ENCODE measurements at regions not wholly inside any gene's neighbourhood (a gene's known extent, or its start where the extent isn't known, plus 50 kb on each side); places are given as distances from the start of the nearest gene placed in this dataset.

GRCh38 chr5:81834021-81834660, 83.2 kb upstream of the SSBP2 start:
- TF ChIP-seq REST (IDR thresholded peaks at IDR 0.05), result no peak
- TF ChIP-seq CTCF (IDR thresholded peaks at IDR 0.05; ENCODE audit: low read depth, low read length, missing input control), result no peak
- no peak for TF ChIP-seq RAD21 (IDR thresholded peaks at IDR 0.05)
- no peak for TF ChIP-seq GABPA (IDR thresholded peaks at IDR 0.05 in 1 of 2, conservative IDR thresholded peaks at IDR 0.05 in 1 of 2)
- TF ChIP-seq ATF3 (IDR thresholded peaks at IDR 0.05), result no peak
- no peak for TF ChIP-seq SP1 (IDR thresholded peaks at IDR 0.05)
- no peak for TF ChIP-seq FOXA2 (IDR thresholded peaks at IDR 0.05)
- TF ChIP-seq YY1 (IDR thresholded peaks at IDR 0.05), result no peak
- TF ChIP-seq MAX (IDR thresholded peaks at IDR 0.05), result no peak
- no peak for TF ChIP-seq TAF1 (conservative IDR thresholded peaks at IDR 0.05)
- no peak for TF ChIP-seq NR2F2 (IDR thresholded peaks at IDR 0.05)
- TF ChIP-seq ZBTB33 (IDR thresholded peaks at IDR 0.05), result no peak
- TF ChIP-seq EGR1 (IDR thresholded peaks at IDR 0.05; ENCODE audit: low read depth in 2 of 2), result no peak
- TF ChIP-seq JUND (IDR thresholded peaks at IDR 0.05), result no peak
